ENCODE measurements at regions not wholly inside any gene's neighbourhood (a gene's known extent, or its start where the extent isn't known, plus 50 kb on each side); places are given as distances from the start of the nearest gene placed in this dataset.
"Not testable (repeated sequence)": the region's sequence is repeated elsewhere in the genome, so short reads cannot be mapped to it uniquely, and the experiment has no call there.

- DNase-seq = peak in 1 of 3 experiments; percentile 40
These were observed 506.2 kb upstream of the IL12A start for GRCh38 chr3:159482241-159482993.

GRCh38 chr3:159482994-159483367 lies 505.7 kb upstream of the IL12A start:
- no peak for DNase-seq

GRCh38 chr3:159486580-159486979 lies 502.1 kb upstream of the IL12A start:
- no peak for DNase-seq

- DNase-seq = no peak
These were observed 501.3 kb upstream of the IL12A start for GRCh38 chr3:159487304-159487703.

GRCh38 chr3:159488602-159489001 lies 500.0 kb upstream of the IL12A start:
- no peak for DNase-seq

- no peak for DNase-seq
These were observed 491.3 kb upstream of the IL12A start for GRCh38 chr3:159497361-159497760.

GRCh38 chr3:159499031-159499793 lies 489.4 kb upstream of the IL12A start:
- DNase-seq = no peak

GRCh38 chr3:159501029-159501428 lies 487.6 kb upstream of the IL12A start:
- no peak for DNase-seq

GRCh38 chr3:159502986-159503385 lies 485.6 kb upstream of the IL12A start:
- DNase-seq = peak in 1 of 3 experiments; percentile 12

- DNase-seq = not testable (repeated sequence)
These were observed 477.6 kb upstream of the IL12A start for GRCh38 chr3:159510988-159511387.

GRCh38 chr3:159513444-159513843 lies 475.2 kb upstream of the IL12A start:
- peak in 2 of 3 experiments; percentile 18 to 73 for DNase-seq

GRCh38 chr3:159513867-159514380 lies 474.7 kb upstream of the IL12A start:
- no peak for DNase-seq

- no peak for DNase-seq
These were observed 471.5 kb upstream of the IL12A start for GRCh38 chr3:159517105-159517504.

GRCh38 chr3:159520638-159521037 lies 468.0 kb upstream of the IL12A start:
- DNase-seq = no peak

- DNase-seq = no peak
These were observed 466.4 kb upstream of the IL12A start for GRCh38 chr3:159522276-159522675.

- no peak for DNase-seq
These were observed 460.3 kb upstream of the IL12A start for GRCh38 chr3:159528251-159528895.

- DNase-seq = peak in 1 of 3 experiments; percentile 42
These were observed 456.1 kb upstream of the IL12A start for GRCh38 chr3:159532577-159532976.

- DNase-seq = no peak
These were observed 454.1 kb upstream of the IL12A start for GRCh38 chr3:159534496-159534895.

GRCh38 chr3:159536876-159537275 lies 451.8 kb upstream of the IL12A start:
- no peak for DNase-seq

GRCh38 chr3:159538507-159538906 lies 450.1 kb upstream of the IL12A start:
- peak in 1 of 3 experiments; percentile 50 for DNase-seq

- peak in 1 of 3 experiments; percentile 59 for DNase-seq
These were observed 447.6 kb upstream of the IL12A start for GRCh38 chr3:159540882-159541495.

GRCh38 chr3:159548675-159549335 lies 439.8 kb upstream of the IL12A start:
- no peak for DNase-seq

All from NCI-H1417 (cell line).